ENCODE measurements at regions not wholly inside any gene's neighbourhood (a gene's known extent, or its start where the extent isn't known, plus 50 kb on each side); places are given as distances from the start of the nearest gene placed in this dataset.

GRCh38 chr6:5937169-5937909 lies 69.4 kb downstream of the NRN1 start:
- no peak overlapping the region for H3K4me3 ChIP-seq (ENCODE audit: low read depth, low read length)
- no peak for DNase-seq (ENCODE audit: low read depth)
- no peak for TF ChIP-seq CTCF (IDR thresholded peaks at IDR 0.05; ENCODE audit: insufficient read depth, low read depth, low read length)

GRCh38 chr6:5936631-5937030 lies 70.1 kb downstream of the NRN1 start:
- TF ChIP-seq CTCF (IDR thresholded peaks at IDR 0.05; ENCODE audit: insufficient read depth, low read depth, low read length) = no peak
- no peak for DNase-seq (ENCODE audit: low read depth)
- no peak overlapping the region for H3K4me3 ChIP-seq (ENCODE audit: low read depth, low read length)

- no peak overlapping the region for H3K4me3 ChIP-seq (ENCODE audit: low read depth, low read length)
- TF ChIP-seq CTCF (IDR thresholded peaks at IDR 0.05; ENCODE audit: insufficient read depth, low read depth, low read length) = no peak
- DNase-seq (ENCODE audit: low read depth) = no peak
These were observed 70.6 kb downstream of the NRN1 start for GRCh38 chr6:5936140-5936539.

- H3K4me3 ChIP-seq (ENCODE audit: low read depth, low read length) = no peak overlapping the region
- DNase-seq (ENCODE audit: low read depth) = no peak
- TF ChIP-seq CTCF (IDR thresholded peaks at IDR 0.05; ENCODE audit: insufficient read depth, low read depth, low read length) = no peak
These were observed 75.8 kb downstream of the NRN1 start for GRCh38 chr6:5930968-5931367.

- H3K4me3 ChIP-seq (ENCODE audit: low read depth, low read length) = no peak overlapping the region
- no peak for TF ChIP-seq CTCF (IDR thresholded peaks at IDR 0.05; ENCODE audit: insufficient read depth, low read depth, low read length)
- no peak for DNase-seq (ENCODE audit: low read depth)
These were observed 76.5 kb downstream of the NRN1 start for GRCh38 chr6:5930143-5930770.

GRCh38 chr6:5923840-5924239 lies 82.9 kb downstream of the NRN1 start:
- no peak for DNase-seq (ENCODE audit: low read depth)
- no peak for TF ChIP-seq CTCF (IDR thresholded peaks at IDR 0.05; ENCODE audit: insufficient read depth, low read depth, low read length)
- no peak overlapping the region for H3K4me3 ChIP-seq (ENCODE audit: low read depth, low read length)

All from fibroblast of villous mesenchyme (primary cell).